Neural crest cell (in vitro differentiated cells): ENCODE measurements at regions not wholly inside any gene's neighbourhood (a gene's known extent, or its start where the extent isn't known, plus 50 kb on each side); places are given as distances from the start of the nearest gene placed in this dataset.

Experiments
- DNase-seq: peaks from one replicate; pipeline ENCODE4 v3.0.0; 2021; ENCODE audit warnings: low read depth, mixed read lengths, low spot score
- H3K27ac Mint-ChIP-seq: one replicate; pipeline ENCODE4 v1.8.0; 2021; ENCODE audit warnings: mild to moderate bottlenecking, mixed read lengths; ENCODE audit not compliant: unreplicated experiment
- H3K27me3 Mint-ChIP-seq: 2 replicates; pipeline ENCODE4 v1.8.0; 2021; ENCODE audit warnings: low read depth, mild to moderate bottlenecking, mixed read lengths
- H3K36me3 Mint-ChIP-seq: 2 replicates; pipeline ENCODE4 v1.8.0; 2021; ENCODE audit warnings: low read depth, mild to moderate bottlenecking, mixed read lengths
- H3K4me1 Mint-ChIP-seq: 2 replicates; pipeline ENCODE4 v1.8.0; 2021; ENCODE audit warnings: mixed read lengths
- H3K4me3 Mint-ChIP-seq: one replicate; pipeline ENCODE4 v1.8.0; 2021; ENCODE audit warnings: mild to moderate bottlenecking, mixed read lengths
- H3K9me3 Mint-ChIP-seq: 2 replicates; pipeline ENCODE4 v1.8.0; 2021; ENCODE audit warnings: mixed read lengths
- TF ChIP-seq, protein P1 (sequence below): fragments of 200-600 bp; sonication (generic); conservative IDR thresholded peaks from 2 replicates; pipeline ENCODE4 v1.5.0; 2021; ENCODE audit warnings: antibody characterized with exemption, mild to moderate bottlenecking

DNA sequence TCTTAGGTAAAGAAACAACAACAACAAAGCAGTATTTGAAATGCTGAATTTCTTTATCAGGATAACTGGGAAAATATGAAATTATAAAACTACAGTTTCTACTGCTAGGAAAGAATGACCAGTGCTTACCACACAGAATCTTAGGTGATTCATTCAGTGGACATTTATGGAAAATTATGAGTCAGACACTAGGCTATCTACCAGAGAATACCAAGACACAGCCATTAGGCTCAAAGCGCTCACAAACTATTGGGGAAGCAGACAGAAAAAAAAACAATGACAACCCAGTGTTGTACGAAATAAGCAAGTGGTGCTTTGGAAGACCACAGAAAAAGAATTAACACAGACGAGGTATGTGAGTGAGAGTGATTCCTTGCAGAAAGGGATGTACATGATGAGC is 1019.5 kb downstream of the PCDH9 start:
- DNase-seq: no peak
- Mint-ChIP-seq H3K4me1 (no peaks in the 10 kb centered on the region), H3K27ac (no peak overlapping the region), H3K27me3 (no peaks in the 10 kb centered on the region), H3K9me3 (no peaks in the 10 kb centered on the region), H3K36me3 (peaks cover 2% of the 10 kb centered on the region), H3K4me3 (no peak overlapping the region)
- TF ChIP-seq, protein P1, sequence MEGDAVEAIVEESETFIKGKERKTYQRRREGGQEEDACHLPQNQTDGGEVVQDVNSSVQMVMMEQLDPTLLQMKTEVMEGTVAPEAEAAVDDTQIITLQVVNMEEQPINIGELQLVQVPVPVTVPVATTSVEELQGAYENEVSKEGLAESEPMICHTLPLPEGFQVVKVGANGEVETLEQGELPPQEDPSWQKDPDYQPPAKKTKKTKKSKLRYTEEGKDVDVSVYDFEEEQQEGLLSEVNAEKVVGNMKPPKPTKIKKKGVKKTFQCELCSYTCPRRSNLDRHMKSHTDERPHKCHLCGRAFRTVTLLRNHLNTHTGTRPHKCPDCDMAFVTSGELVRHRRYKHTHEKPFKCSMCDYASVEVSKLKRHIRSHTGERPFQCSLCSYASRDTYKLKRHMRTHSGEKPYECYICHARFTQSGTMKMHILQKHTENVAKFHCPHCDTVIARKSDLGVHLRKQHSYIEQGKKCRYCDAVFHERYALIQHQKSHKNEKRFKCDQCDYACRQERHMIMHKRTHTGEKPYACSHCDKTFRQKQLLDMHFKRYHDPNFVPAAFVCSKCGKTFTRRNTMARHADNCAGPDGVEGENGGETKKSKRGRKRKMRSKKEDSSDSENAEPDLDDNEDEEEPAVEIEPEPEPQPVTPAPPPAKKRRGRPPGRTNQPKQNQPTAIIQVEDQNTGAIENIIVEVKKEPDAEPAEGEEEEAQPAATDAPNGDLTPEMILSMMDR: no peak

DNA sequence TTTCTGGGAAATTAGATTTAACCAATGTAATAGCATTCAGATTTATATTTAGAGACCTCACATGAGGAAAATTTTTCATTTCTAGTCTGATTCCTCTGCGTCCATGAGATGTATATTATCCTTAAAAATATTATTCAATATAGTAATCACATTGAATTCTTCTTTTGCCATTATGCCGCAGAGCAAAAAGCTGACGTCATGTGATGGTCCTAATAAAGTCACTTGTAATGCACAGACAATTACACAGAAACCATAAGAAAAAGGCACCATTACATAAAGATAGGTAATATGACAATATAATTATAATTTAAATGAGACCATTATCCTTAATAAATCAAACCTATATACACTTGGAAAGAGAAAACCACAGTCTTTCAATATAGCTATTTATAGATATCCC is 1021.5 kb downstream of the PCDH9 start:
- Mint-ChIP-seq H3K27ac (no peak overlapping the region), H3K4me1 (no peaks in the 10 kb centered on the region), H3K27me3 (no peaks in the 10 kb centered on the region), H3K36me3 (peaks cover 2% of the 10 kb centered on the region), H3K9me3 (no peaks in the 10 kb centered on the region), H3K4me3 (no peak overlapping the region)
- no peak for DNase-seq
- TF ChIP-seq, protein P1: no peak

DNA sequence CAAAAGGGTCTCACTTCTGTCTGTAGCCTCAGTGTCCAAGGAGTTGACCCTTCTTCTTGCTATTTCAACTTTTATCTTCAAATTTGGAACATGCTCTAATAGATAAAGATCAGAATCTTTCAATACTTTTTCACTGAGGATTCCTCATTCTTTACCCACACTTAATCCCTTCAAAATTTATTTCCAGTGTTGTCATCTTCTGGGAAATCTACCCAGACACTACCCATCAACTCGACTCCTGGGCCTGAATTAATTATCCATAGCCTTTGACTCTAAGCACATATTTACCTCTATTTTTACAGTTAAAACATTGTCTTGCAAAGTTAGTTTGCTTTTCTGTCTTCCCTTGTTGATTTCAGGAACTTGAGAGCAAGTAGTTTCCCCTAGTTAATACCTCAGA is 1022.5 kb downstream of the PCDH9 start:
- no peak for DNase-seq
- no peaks in the 10 kb centered on the region for H3K4me1 Mint-ChIP-seq
- TF ChIP-seq, protein P1: no peak
- no peaks in the 10 kb centered on the region for H3K9me3 Mint-ChIP-seq
- H3K4me3 Mint-ChIP-seq: no peak overlapping the region
- H3K27ac Mint-ChIP-seq: no peak overlapping the region
- H3K27me3 Mint-ChIP-seq: no peaks in the 10 kb centered on the region
- no peaks in the 10 kb centered on the region for H3K36me3 Mint-ChIP-seq

- TF ChIP-seq, protein P1: no peak
- no peaks in the 10 kb centered on the region for H3K27me3 Mint-ChIP-seq
- no peak overlapping the region for H3K4me3 Mint-ChIP-seq
- H3K27ac Mint-ChIP-seq: no peak overlapping the region
- no peaks in the 10 kb centered on the region for H3K9me3 Mint-ChIP-seq
- no peak for DNase-seq
- H3K4me1 Mint-ChIP-seq: no peaks in the 10 kb centered on the region
- H3K36me3 Mint-ChIP-seq: no peaks in the 10 kb centered on the region
Observed at GRCh38 chr13:66205807-66206206, 1024.3 kb downstream of the PCDH9 start.

DNA sequence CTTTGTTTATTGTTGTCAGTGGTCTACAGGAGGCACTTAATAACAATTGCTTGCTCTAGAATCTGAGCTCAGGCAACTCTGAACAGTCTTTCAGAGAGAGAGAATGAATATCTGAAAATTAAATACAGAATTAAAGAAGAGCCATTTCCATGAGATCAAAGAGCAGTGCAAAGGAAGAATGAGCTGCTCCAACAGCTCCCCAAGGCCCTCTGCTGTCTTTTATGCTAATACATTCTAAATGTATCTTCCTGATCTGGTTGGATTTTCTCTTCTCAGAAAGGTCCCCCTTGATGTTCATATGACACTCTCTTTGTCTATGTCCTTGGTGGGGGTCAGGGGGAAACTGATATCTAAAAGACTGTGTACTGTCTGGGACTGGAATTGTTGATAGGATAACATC is 1029.6 kb downstream of the PCDH9 start:
- peaks cover 6% of the 10 kb centered on the region for H3K9me3 Mint-ChIP-seq
- peaks cover 13% of the 10 kb centered on the region for H3K36me3 Mint-ChIP-seq
- H3K4me3 Mint-ChIP-seq: no peak overlapping the region
- H3K27ac Mint-ChIP-seq: no peak overlapping the region
- TF ChIP-seq, protein P1: no peak
- DNase-seq: no peak
- no peaks in the 10 kb centered on the region for H3K4me1 Mint-ChIP-seq
- H3K27me3 Mint-ChIP-seq: no peaks in the 10 kb centered on the region

DNA sequence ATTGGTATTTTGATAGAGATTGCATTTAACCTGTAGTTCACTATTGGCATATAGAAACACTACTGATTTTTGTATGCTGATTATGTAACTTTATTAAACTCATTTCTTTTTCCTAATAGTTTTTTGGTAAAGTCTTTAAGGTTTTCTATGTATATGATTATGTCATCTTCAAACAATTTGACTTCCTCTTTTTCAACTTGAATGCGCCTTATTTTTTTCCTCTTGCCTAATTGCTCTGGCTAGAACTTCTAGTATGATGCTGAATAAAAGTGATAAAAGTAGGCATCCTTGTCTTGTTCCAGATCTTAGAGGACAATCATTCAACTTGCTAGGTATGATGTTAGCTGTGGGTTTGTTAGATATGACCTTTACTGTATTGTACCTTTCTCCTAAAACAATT is 1034.9 kb downstream of the PCDH9 start:
- TF ChIP-seq, protein P1: no peak
- no peaks in the 10 kb centered on the region for H3K27me3 Mint-ChIP-seq
- no peaks in the 10 kb centered on the region for H3K4me1 Mint-ChIP-seq
- H3K36me3 Mint-ChIP-seq: peaks cover 20% of the 10 kb centered on the region
- H3K4me3 Mint-ChIP-seq: no peak overlapping the region
- H3K27ac Mint-ChIP-seq: no peak overlapping the region
- no peak for DNase-seq
- H3K9me3 Mint-ChIP-seq: peaks cover 19% of the 10 kb centered on the region
